Suprapubic skin (tissue), 4 donors: ENCODE measurements at regions not wholly inside any gene's neighbourhood (a gene's known extent, or its start where the extent isn't known, plus 50 kb on each side); places are given as distances from the start of the nearest gene placed in this dataset.

ENCODE experiments used
- CTCF ChIP-seq, 2 donors: fragments of 200-600 bp in 1 of 2; fragments of 450-650 bp in 1 of 2; sonication (generic) in 1 of 2; IDR thresholded peaks; one replicate each; pipeline ENCODE4 v1.5.1; 2016 to 2019; ENCODE audit warnings: antibody characterized with exemption in 2 of 2, mild to moderate bottlenecking in 1 of 2, moderate library complexity in 1 of 2
- EP300 ChIP-seq: sonication (generic); formaldehyde crosslinking; IDR thresholded peaks from one replicate; pipeline ENCODE4 v1.6.1; 2017; ENCODE audit warnings: antibody characterized with exemption
- POLR2A ChIP-seq, 2 donors: fragments of 450-650 bp; IDR thresholded peaks; one replicate each; pipeline ENCODE4 v1.6.1; 2017; ENCODE audit warnings: antibody characterized with exemption in 2 of 2, mild to moderate bottlenecking in 2 of 2, moderate library complexity in 2 of 2
- POLR2AphosphoS5 ChIP-seq, 3 donors: sonication (generic); formaldehyde crosslinking; IDR thresholded peaks; one replicate each; pipeline ENCODE4 v1.6.1; 2017; ENCODE audit warnings: antibody characterized with exemption in 3 of 3

GRCh38 chr2:217634871-217635270 is 367.9 kb downstream of the TNS1 start:
- TF ChIP-seq POLR2A (IDR thresholded peaks at IDR 0.05) = no peak
- TF ChIP-seq CTCF (IDR thresholded peaks at IDR 0.05) = no peak
- TF ChIP-seq EP300 = no peak
- no peak for TF ChIP-seq POLR2AphosphoS5 (IDR thresholded peaks at IDR 0.05)
